Suprapubic skin (tissue), 4 donors: ENCODE measurements at regions not wholly inside any gene's neighbourhood (a gene's known extent, or its start where the extent isn't known, plus 50 kb on each side); places are given as distances from the start of the nearest gene placed in this dataset.

Experiments used
- POLR2A ChIP-seq, 2 donors: fragments of 450-650 bp; IDR thresholded peaks; one replicate each; pipeline ENCODE4 v1.6.1; 2017; ENCODE audit warnings: antibody characterized with exemption in 2 of 2, mild to moderate bottlenecking in 2 of 2, moderate library complexity in 2 of 2
- POLR2AphosphoS5 ChIP-seq, 3 donors: sonication (generic); formaldehyde crosslinking; IDR thresholded peaks; one replicate each; pipeline ENCODE4 v1.6.1; 2017; ENCODE audit warnings: antibody characterized with exemption in 3 of 3
- TF ChIP-seq, protein P1 (sequence below), 2 donors: fragments of 200-600 bp in 1 of 2; fragments of 450-650 bp in 1 of 2; sonication (generic) in 1 of 2; IDR thresholded peaks; one replicate each; pipeline ENCODE4 v1.5.1; 2016 to 2019; ENCODE audit warnings: antibody characterized with exemption in 2 of 2, mild to moderate bottlenecking in 1 of 2, moderate library complexity in 1 of 2

DNA sequence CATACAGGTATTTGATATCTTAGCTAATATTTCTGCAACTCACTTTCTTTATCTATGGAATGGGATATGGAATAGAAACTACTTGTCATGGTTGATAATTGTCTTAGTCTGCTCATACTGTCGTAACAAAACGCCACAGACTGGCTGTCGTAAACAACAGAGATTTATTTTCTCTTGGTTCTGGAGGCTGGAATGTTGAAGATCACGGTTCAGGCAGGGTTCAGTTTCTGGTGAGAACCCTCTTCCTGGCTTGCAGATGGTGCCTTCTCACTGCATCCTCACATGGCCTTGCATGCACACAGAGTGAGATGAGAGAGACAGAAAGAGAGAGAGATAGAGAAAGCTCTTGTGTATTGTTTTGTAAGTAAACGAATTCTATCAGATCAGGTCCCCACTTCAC, 332.7 kb upstream of the MAGI2 start:
- TF ChIP-seq, protein P1, sequence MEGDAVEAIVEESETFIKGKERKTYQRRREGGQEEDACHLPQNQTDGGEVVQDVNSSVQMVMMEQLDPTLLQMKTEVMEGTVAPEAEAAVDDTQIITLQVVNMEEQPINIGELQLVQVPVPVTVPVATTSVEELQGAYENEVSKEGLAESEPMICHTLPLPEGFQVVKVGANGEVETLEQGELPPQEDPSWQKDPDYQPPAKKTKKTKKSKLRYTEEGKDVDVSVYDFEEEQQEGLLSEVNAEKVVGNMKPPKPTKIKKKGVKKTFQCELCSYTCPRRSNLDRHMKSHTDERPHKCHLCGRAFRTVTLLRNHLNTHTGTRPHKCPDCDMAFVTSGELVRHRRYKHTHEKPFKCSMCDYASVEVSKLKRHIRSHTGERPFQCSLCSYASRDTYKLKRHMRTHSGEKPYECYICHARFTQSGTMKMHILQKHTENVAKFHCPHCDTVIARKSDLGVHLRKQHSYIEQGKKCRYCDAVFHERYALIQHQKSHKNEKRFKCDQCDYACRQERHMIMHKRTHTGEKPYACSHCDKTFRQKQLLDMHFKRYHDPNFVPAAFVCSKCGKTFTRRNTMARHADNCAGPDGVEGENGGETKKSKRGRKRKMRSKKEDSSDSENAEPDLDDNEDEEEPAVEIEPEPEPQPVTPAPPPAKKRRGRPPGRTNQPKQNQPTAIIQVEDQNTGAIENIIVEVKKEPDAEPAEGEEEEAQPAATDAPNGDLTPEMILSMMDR (IDR thresholded peaks at IDR 0.05): no peak
- TF ChIP-seq POLR2AphosphoS5 (IDR thresholded peaks at IDR 0.05) (no peak), POLR2A (IDR thresholded peaks at IDR 0.05) (no peak)
